Transverse colon (tissue), 4 donors: ENCODE measurements at regions not wholly inside any gene's neighbourhood (a gene's known extent, or its start where the extent isn't known, plus 50 kb on each side); places are given as distances from the start of the nearest gene placed in this dataset.

Source experiments
- DNase-seq: peaks from one replicate; pipeline ENCODE4 v3.0.0-alpha.2; 2019
- H3K27ac ChIP-seq, 4 donors: fragments of 200-600 bp; sonication (generic); 2 replicates each; pipeline ENCODE4 v1.5.1; 2016 to 2018; ENCODE audit warnings: inconsistent platforms in 4 of 4
- H3K27me3 ChIP-seq: fragments of 200-600 bp; sonication (generic); 2 replicates; pipeline ENCODE4 v1.5.1; 2017; ENCODE audit warnings: inconsistent platforms
- H3K36me3 ChIP-seq, 4 donors: fragments of 200-600 bp; sonication (generic); 2 replicates each; pipeline ENCODE4 v1.5.1; 2017 to 2019; ENCODE audit warnings: inconsistent platforms in 4 of 4
- H3K4me1 ChIP-seq, 4 donors: fragments of 200-600 bp; sonication (generic); 2 replicates each; pipeline ENCODE4 v1.5.1; 2017 to 2020; ENCODE audit warnings: inconsistent platforms in 4 of 4
- H3K4me3 ChIP-seq, 4 donors: fragments of 200-600 bp; sonication (generic); 1 replicate in 1 of 4; 2 replicates in 3 of 4; pipeline versions ENCODE4 v1.5.1 to v1.6.1; 2017 to 2019; ENCODE audit warnings: inconsistent platforms in 4 of 4
- H3K9me3 ChIP-seq, 2 donors: fragments of 200-600 bp; sonication (generic); 2 replicates each; pipeline ENCODE4 v1.5.1; 2017 to 2019; ENCODE audit warnings: inconsistent platforms in 2 of 2
- CTCF ChIP-seq, 5 experiments: fragments of 200-600 bp in 3 of 5; fragments of 450-650 bp in 2 of 5; sonication (generic) in 3 of 5; IDR thresholded peaks; 1 replicate in 2 of 5; 2 replicates in 3 of 5; pipeline ENCODE4 v1.5.1; 2016 to 2017; ENCODE audit warnings: antibody characterized with exemption in 5 of 5, inconsistent platforms in 3 of 5, mild to moderate bottlenecking in 2 of 5, moderate library complexity in 1 of 5
- EP300 ChIP-seq: sonication (generic); formaldehyde crosslinking; IDR thresholded peaks from one replicate; pipeline ENCODE4 v1.6.1; 2017; ENCODE audit warnings: antibody characterized with exemption, low read depth
- POLR2A ChIP-seq: fragments of 450-650 bp; IDR thresholded peaks from one replicate; pipeline ENCODE4 v1.6.1; 2016; ENCODE audit warnings: antibody characterized with exemption, mild to moderate bottlenecking, moderate library complexity
- POLR2AphosphoS5 ChIP-seq, 3 donors: sonication (generic); formaldehyde crosslinking; IDR thresholded peaks; one replicate each; pipeline ENCODE4 v1.6.1; 2016; ENCODE audit warnings: antibody characterized with exemption in 3 of 3
- WGBS, 2 donors: methylation state at CpG; one replicate each; pipeline ENCODE4 v1.1.5; 2018; ENCODE audit warnings: low coverage in 1 of 2; 5-methylcytosine and 5-hydroxymethylcytosine counted together
- in situ Hi-C, 4 donors: fragments of 200-750 bp; cut with MboI; loops; one replicate each; pipeline versions ENCODE4 v1.15.0 to v1.15.1; 2017; ENCODE audit warnings: low sequenced_read_pairs in 3 of 4, low pct_ligation_motif_present in 1 of 4, low pct_unique_long_range_greater_than_20kb in 1 of 4
- intact Hi-C: fragments of 100-400 bp; cut with DNase I; formaldehyde crosslinking; loops from one replicate; pipeline ENCODE4 v1.15.1; 2023; ENCODE audit warnings: low total_unique reads

GRCh38 chr1:188599313-188599712, 1770.6 kb downstream of the PLA2G4A start:
- no peak for DNase-seq
- WGBS, 2 donors = 49 to 66% methylated on average over 2 of the region's 2 CpGs
- Histone ChIP-seq H3K4me3 (no peak overlapping the region), H3K4me1 (no peaks in the 10 kb centered on the region), H3K9me3 (no peaks in the 10 kb centered on the region), H3K36me3 (no peaks in the 10 kb centered on the region), H3K27ac (no peak overlapping the region), H3K27me3 (no peaks in the 10 kb centered on the region)
- in situ Hi-C loops = no loop called here
- no peak for TF ChIP-seq EP300
- TF ChIP-seq POLR2AphosphoS5 (IDR thresholded peaks at IDR 0.05) = no peak
- no peak for TF ChIP-seq POLR2A
- no peak for TF ChIP-seq CTCF (IDR thresholded peaks at IDR 0.05)
- intact Hi-C loops = no loop called here

- H3K27me3 ChIP-seq = no peaks in the 10 kb centered on the region
- intact Hi-C loops = no loop called here
- no peaks in the 10 kb centered on the region for H3K36me3 ChIP-seq
- in situ Hi-C loops = no loop called here
- no peak for TF ChIP-seq POLR2A
- TF ChIP-seq CTCF (IDR thresholded peaks at IDR 0.05) = no peak
- no peak for TF ChIP-seq POLR2AphosphoS5 (IDR thresholded peaks at IDR 0.05)
- TF ChIP-seq EP300 = no peak
- no peaks in the 10 kb centered on the region for H3K4me1 ChIP-seq
- no peak for DNase-seq
- no peak overlapping the region for H3K4me3 ChIP-seq
- no peaks in the 10 kb centered on the region for H3K9me3 ChIP-seq
- H3K27ac ChIP-seq = no peak overlapping the region
- WGBS, 2 donors = 90 to 100% methylated on average over 1 to 4 of the region's 4 CpGs
Observed at GRCh38 chr1:188611432-188611831, 1782.7 kb downstream of the PLA2G4A start.

GRCh38 chr1:188615321-188615720, 1786.6 kb downstream of the PLA2G4A start:
- intact Hi-C loops (no loop called here), in situ Hi-C loops (no loop called here)
- no peak for TF ChIP-seq POLR2A
- TF ChIP-seq CTCF (IDR thresholded peaks at IDR 0.05) = no peak
- no peak for TF ChIP-seq POLR2AphosphoS5 (IDR thresholded peaks at IDR 0.05)
- TF ChIP-seq EP300 = no peak
- Histone ChIP-seq H3K27ac (no peak overlapping the region), H3K36me3 (no peaks in the 10 kb centered on the region), H3K27me3 (no peaks in the 10 kb centered on the region), H3K9me3 (no peaks in the 10 kb centered on the region), H3K4me3 (no peak overlapping the region), H3K4me1 (no peaks in the 10 kb centered on the region)
- 43 to 50% methylated on average over 1 of the region's 1 CpG for WGBS, 2 donors
- no peak for DNase-seq

- H3K27ac ChIP-seq = no peak overlapping the region
- H3K9me3 ChIP-seq = no peaks in the 10 kb centered on the region
- in situ Hi-C loops (no loop called here), intact Hi-C loops (no loop called here)
- H3K27me3 ChIP-seq = no peaks in the 10 kb centered on the region
- H3K4me1 ChIP-seq = no peaks in the 10 kb centered on the region
- TF ChIP-seq POLR2A = no peak
- TF ChIP-seq POLR2AphosphoS5 (IDR thresholded peaks at IDR 0.05) = no peak
- no peak for TF ChIP-seq EP300
- TF ChIP-seq CTCF (IDR thresholded peaks at IDR 0.05) = no peak
- no peak for DNase-seq
- H3K4me3 ChIP-seq = no peak overlapping the region
- H3K36me3 ChIP-seq = no peaks in the 10 kb centered on the region
- WGBS, 2 donors = 78 to 83% methylated on average over 4 of the region's 4 CpGs
Observed at GRCh38 chr1:188620236-188620635, 1791.5 kb downstream of the PLA2G4A start.
